H1 (cell line): ENCODE measurements at regions not wholly inside any gene's neighbourhood (a gene's known extent, or its start where the extent isn't known, plus 50 kb on each side); places are given as distances from the start of the nearest gene placed in this dataset.

Experiments used
- CTCF ChIA-PET: fragments of 300-600 bp; sonication (Branson Sonifier 250); formaldehyde crosslinking; loops from one replicate; lab custom pipeline; 2021; ENCODE audit not compliant: partially characterized antibody; lab: Charles Lee
- POLR2A ChIA-PET: fragments of 300-600 bp; sonication (Branson Sonifier 250); formaldehyde crosslinking; loops from one replicate; lab custom pipeline; 2021; ENCODE audit warnings: inconsistent platforms; ENCODE audit not compliant: partially characterized antibody; lab: Charles Lee
- DNase-seq, 2 experiments: peaks; one replicate each; pipeline versions ENCODE4 v3.0.0 to v3.0.0-alpha.2; 2010 to 2022; ENCODE audit warnings: low spot score in 2 of 2, low read depth in 1 of 2, mixed read lengths in 1 of 2
- FAIRE-seq: peaks from 2 replicates; lab custom pipeline; 2011; peaks lifted over from hg19 to GRCh38; lab: Jason Lieb, UNC
- H2AFZ ChIP-seq: 2 replicates; pipeline ENCODE4 v1.8.1; 2012; ENCODE audit warnings: low read length, inconsistent platforms
- H2AK5ac ChIP-seq: 2 replicates; pipeline ENCODE4 v1.6.1; 2013; ENCODE audit warnings: low read depth, low read length
- H2BK120ac ChIP-seq: replicated peaks from 2 replicates; pipeline ENCODE3; 2013; ENCODE audit warnings: low read depth, low read length, inconsistent platforms
- H2BK12ac ChIP-seq: 2 replicates; pipeline ENCODE4 v1.6.1; 2013; ENCODE audit warnings: low read depth, low read length
- H2BK15ac ChIP-seq: 2 replicates; pipeline ENCODE4 v1.6.1; 2013; ENCODE audit warnings: low read length
- H2BK20ac ChIP-seq: 2 replicates; pipeline ENCODE4 v1.6.1; 2013; ENCODE audit warnings: low read length
- H2BK5ac ChIP-seq: 2 replicates; pipeline ENCODE4 v1.6.1; 2013; ENCODE audit warnings: low read depth, low read length
- H3K14ac ChIP-seq: 2 replicates; pipeline ENCODE4 v1.6.1; 2013; ENCODE audit warnings: inconsistent platforms; ENCODE audit not compliant: insufficient read length
- H3K18ac ChIP-seq: 2 replicates; pipeline ENCODE4 v1.6.1; 2013; ENCODE audit warnings: low read length; ENCODE audit errors: extremely low read depth
- H3K23ac ChIP-seq: 2 replicates; pipeline ENCODE4 v1.6.1; 2013; ENCODE audit warnings: inconsistent platforms; ENCODE audit not compliant: insufficient read length
- H3K23me2 ChIP-seq: 2 replicates; pipeline ENCODE4 v1.6.1; 2013; ENCODE audit warnings: low read depth, low read length
- H3K27ac ChIP-seq: 2 replicates; pipeline ENCODE4 v1.6.1; 2011; ENCODE audit warnings: low read depth, low read length, inconsistent platforms
- H3K27me3 ChIP-seq, 4 experiments: replicated peaks in 1 of 4; 1 replicate in 1 of 4; 2 replicates in 3 of 4; pipeline versions ENCODE4 v1.6.1 to v1.8.1; 2011 to 2013; ENCODE audit warnings: low read length in 3 of 4, mild to moderate bottlenecking in 3 of 4, inconsistent platforms in 2 of 4, mixed read lengths in 2 of 4, moderate library complexity in 1 of 4; ENCODE audit not compliant: control insufficient read depth in 3 of 4, insufficient read depth in 3 of 4; ENCODE audit errors: extremely low read depth in 1 of 4
- H3K36me3 ChIP-seq, 4 experiments: 2 replicates each; pipeline versions ENCODE4 v1.6.1 to v1.8.1; 2011 to 2013; ENCODE audit warnings: mild to moderate bottlenecking in 4 of 4, low read length in 3 of 4, moderate library complexity in 2 of 4, control low read depth in 1 of 4, inconsistent platforms in 1 of 4; ENCODE audit not compliant: insufficient read depth in 4 of 4, control insufficient read depth in 2 of 4
- H3K4ac ChIP-seq: replicated peaks from 2 replicates; pipeline ENCODE3; 2013; ENCODE audit warnings: low read length, low read depth, mixed read lengths, inconsistent platforms; ENCODE audit not compliant: insufficient read length
- H3K4me1 ChIP-seq, 4 experiments: replicated peaks in 1 of 4; 1 replicate in 1 of 4; 2 replicates in 3 of 4; pipeline versions ENCODE4 v1.6.1 to v1.8.1; 2011 to 2013; ENCODE audit warnings: low read length in 3 of 4, inconsistent platforms in 2 of 4, mixed read lengths in 1 of 4; ENCODE audit not compliant: insufficient read depth in 4 of 4, control insufficient read depth in 3 of 4
- H3K4me2 ChIP-seq, 2 experiments: 2 replicates each; pipeline versions ENCODE4 v1.6.1 to v1.8.1; 2011 to 2013; ENCODE audit warnings: low read depth in 2 of 2, low read length in 2 of 2, control low read depth in 1 of 2, inconsistent platforms in 1 of 2, mild to moderate bottlenecking in 1 of 2; ENCODE audit not compliant: insufficient read depth in 1 of 2
- H3K4me3 ChIP-seq, 4 experiments: fragments of 200-600, 300-600 bp in 1 of 4; sonication (generic), shearing (Covaris generic), sonication (Bioruptor Twin) in 1 of 4; 2 replicates each; pipeline versions ENCODE4 v1.5.1 to v1.8.1; 2011 to 2016; ENCODE audit warnings: low read length in 4 of 4, low read depth in 3 of 4, control low read depth in 2 of 4, inconsistent platforms in 2 of 4, mild to moderate bottlenecking in 2 of 4, mixed read lengths in 1 of 4, moderate library complexity in 1 of 4; ENCODE audit not compliant: insufficient read depth in 2 of 4; ENCODE audit errors: extremely low read depth in 1 of 4
- H3K56ac ChIP-seq: replicated peaks from 2 replicates; pipeline ENCODE3; 2013; ENCODE audit warnings: low read depth, mild to moderate bottlenecking, mixed read lengths, low read length, inconsistent platforms; ENCODE audit not compliant: insufficient read length
- H3K79me1 ChIP-seq: 2 replicates; pipeline ENCODE4 v1.6.1; 2013; ENCODE audit warnings: low read depth, low read length, control low read depth
- H3K79me2 ChIP-seq, 2 experiments: 2 replicates each; pipeline versions ENCODE4 v1.6.1 to v1.8.1; 2012 to 2013; ENCODE audit warnings: low read length in 2 of 2, mild to moderate bottlenecking in 2 of 2, inconsistent platforms in 1 of 2; ENCODE audit not compliant: insufficient read depth in 2 of 2, control insufficient read depth in 1 of 2
- H3K9ac ChIP-seq, 4 experiments: replicated peaks in 1 of 4; 1 replicate in 1 of 4; 2 replicates in 3 of 4; pipeline versions ENCODE4 v1.6.1 to v1.8.1; 2011 to 2013; ENCODE audit warnings: low read depth in 3 of 4, low read length in 3 of 4, control low read depth in 2 of 4, mild to moderate bottlenecking in 2 of 4, moderate library complexity in 2 of 4, inconsistent platforms in 1 of 4; ENCODE audit errors: extremely low read depth in 1 of 4
- H3K9me3 ChIP-seq, 2 experiments: 2 replicates each; pipeline versions ENCODE4 v1.6.1 to v1.8.1; 2012 to 2013; ENCODE audit warnings: mild to moderate bottlenecking in 2 of 2, moderate library complexity in 2 of 2, control low read depth in 1 of 2, inconsistent platforms in 1 of 2, low read depth in 1 of 2, low read length in 1 of 2, mixed read lengths in 1 of 2; ENCODE audit not compliant: insufficient read depth in 2 of 2
- H4K20me1 ChIP-seq, 2 experiments: replicated peaks in 1 of 2; 2 replicates each; pipeline versions ENCODE3 to v1.8.1; 2011 to 2013; ENCODE audit warnings: inconsistent platforms in 2 of 2, low read length in 2 of 2, mild to moderate bottlenecking in 1 of 2; ENCODE audit not compliant: insufficient read depth in 2 of 2, control insufficient read depth in 1 of 2
- H4K5ac ChIP-seq: 2 replicates; pipeline ENCODE4 v1.6.1; 2013; ENCODE audit warnings: low read length, low read depth, mixed read lengths, inconsistent platforms; ENCODE audit not compliant: insufficient read length
- H4K8ac ChIP-seq: 2 replicates; pipeline ENCODE4 v1.8.0; 2013; ENCODE audit warnings: mild to moderate bottlenecking, moderate library complexity, low read length, inconsistent platforms; ENCODE audit not compliant: insufficient read depth; ENCODE audit errors: extremely low read depth
- H4K91ac ChIP-seq: replicated peaks from 2 replicates; pipeline ENCODE3; 2013; ENCODE audit warnings: low read length, mixed read lengths, inconsistent platforms; ENCODE audit not compliant: insufficient read length
- BRCA1 ChIP-seq: IDR thresholded peaks from 2 replicates; pipeline ENCODE4 v1.6.1; 2012; ENCODE audit warnings: low read depth, low read length, improper control_type of control experiment
- EP300 ChIP-seq, 2 experiments: IDR thresholded peaks; 1 replicate in 1 of 2; 2 replicates in 1 of 2; pipeline ENCODE4 v1.6.1; 2011 to 2012; ENCODE audit warnings: low read depth in 2 of 2, low read length in 2 of 2, mild to moderate bottlenecking in 2 of 2, borderline replicate concordance in 1 of 2, inconsistent platforms in 1 of 2, moderate library complexity in 1 of 2
- PHF8 ChIP-seq: fragments of 200-600 bp; sonication (generic); conservative IDR thresholded peaks from 2 replicates; pipeline ENCODE4 v1.7.1; 2012; ENCODE audit warnings: low read depth, mild to moderate bottlenecking, inconsistent platforms, low read length, moderate library complexity
- SAP30 ChIP-seq: fragments of 300-600 bp; sonication (generic); IDR thresholded peaks from 2 replicates; pipeline ENCODE4 v1.7.1; 2012; ENCODE audit warnings: low read length, moderate library complexity, mild to moderate bottlenecking, inconsistent platforms; ENCODE audit not compliant: insufficient read depth, insufficient replicate concordance
- SIX5 ChIP-seq: IDR thresholded peaks from 2 replicates; pipeline ENCODE4 v1.6.1; 2011; ENCODE audit warnings: mild to moderate bottlenecking, low read depth, low read length
- WGBS, 2 experiments: shearing (Covaris generic) in 1 of 2; methylation state at CpG; one replicate each; pipeline versions ENCODE4 v1.1.6 to v1.1.7; 2013 to 2015; ENCODE audit warnings: low lambda C conversion rate in 2 of 2, mixed read lengths in 2 of 2, inconsistent platforms in 1 of 2, low coverage in 1 of 2, missing lambda C conversion rate in 1 of 2; ENCODE audit not compliant: insufficient replicate concordance in 2 of 2, insufficient coverage in 1 of 2, insufficient read length in 1 of 2; ENCODE audit errors: extremely low coverage in 1 of 2, missing lambda C conversion rate in 1 of 2; 5-methylcytosine and 5-hydroxymethylcytosine counted together

GRCh38 chr6:28693033-28693750 lies 167.5 kb downstream of the GPX5 start:
- H3K27me3 ChIP-seq: peaks cover 0 to 31% (median 21%) of the 10 kb centered on the region in 4 experiments; a peak in 6 of 7 replicates
- CTCF ChIA-PET: interaction anchor here (1.0 to 2.5 kb wide), 7 partner anchors 8 to 323 kb away, joined by 3 to 11 read pairs (median 4); no protein-coding TSS in a partner anchor
- peak overlapping the region; percentile 94 to 95 for H3K4me2 ChIP-seq
- TF ChIP-seq SIX5: no peak
- no peak for TF ChIP-seq SAP30
- no peak for TF ChIP-seq BRCA1
- no peak for TF ChIP-seq EP300 (IDR thresholded peaks at IDR 0.05; ENCODE audit: borderline replicate concordance in 1 of 2, low read depth in 2 of 2, low read length in 2 of 2)
- TF ChIP-seq PHF8: no peak

More at GRCh38 chr6:28693033-28693750, 167.5 kb downstream of the GPX5 start:
- no peak overlapping the region for H2BK12ac ChIP-seq
- H3K56ac ChIP-seq: no peak overlapping the region
- peak overlapping the region; percentile 71; the same call in 1 of the 2 replicates for H2AFZ ChIP-seq
- no peak overlapping the region for H2AK5ac ChIP-seq
- no peak overlapping the region for H2BK5ac ChIP-seq
- H4K8ac ChIP-seq: no peak overlapping the region
- H3K27ac ChIP-seq: no peak overlapping the region
- no peak overlapping the region for H3K23ac ChIP-seq
- H4K91ac ChIP-seq: no peak overlapping the region
- H2BK15ac ChIP-seq: no peak overlapping the region
- H3K79me1 ChIP-seq: no peaks in the 10 kb centered on the region
- no peak overlapping the region for H3K18ac ChIP-seq
- peaks cover 0 to 2% of the 10 kb centered on the region in 2 experiments for H4K20me1 ChIP-seq
- 8% methylated on average over 23 of the region's 23 CpGs; no CpG with 5 or more reads in 1 of the 2 experiments for WGBS, 2 experiments
- H3K9ac ChIP-seq: peak overlapping the region in 1 of 4 experiments; percentile 44; a peak in 2 of 7 replicates
- no peak overlapping the region for H3K4ac ChIP-seq
- H3K14ac ChIP-seq: no peak overlapping the region
- no peaks in the 10 kb centered on the region for H3K9me3 ChIP-seq
- H3K23me2 ChIP-seq: peaks cover 13% of the 10 kb centered on the region
- no peak overlapping the region for H2BK120ac ChIP-seq
- H3K36me3 ChIP-seq: no peaks in the 10 kb centered on the region
- POLR2A ChIA-PET: interaction anchor here (0.7 to 1.3 kb wide), 5 partner anchors 13 to 1548 kb away, joined by 3 to 4 read pairs (median 3); no protein-coding TSS in a partner anchor
- H3K4me1 ChIP-seq: no peaks in the 10 kb centered on the region
- DNase-seq (peak; percentile 66 to 69), FAIRE-seq (peak; percentile 77)
- no peak overlapping the region for H4K5ac ChIP-seq
- peak overlapping the region; percentile 58 to 80 (median 74) for H3K4me3 ChIP-seq
- H2BK20ac ChIP-seq: no peak overlapping the region
- H3K79me2 ChIP-seq: no peaks in the 10 kb centered on the region
